Heart left ventricle (tissue), 16 donors: ENCODE measurements at regions not wholly inside any gene's neighbourhood (a gene's known extent, or its start where the extent isn't known, plus 50 kb on each side); places are given as distances from the start of the nearest gene placed in this dataset.

Experiments used
- ATAC-seq, 4 donors: fragments of 200-7000 bp; cut with Tn5 transposase; one replicate each; pipeline ENCODE4 v1.9.1; 2020 to 2022; ENCODE audit warnings: moderate library complexity in 4 of 4, mild to moderate bottlenecking in 3 of 4, moderate number of reproducible peaks in 1 of 4
- DNase-seq, 5 donors: peaks; one replicate each; pipeline ENCODE4 v3.0.0-alpha.2; 2020
- H3K27ac ChIP-seq, 12 donors: fragments of 200-600 bp; sonication (generic) in 4 of 12; one replicate each; pipeline versions ENCODE4 v1.5.0 to v1.8.0; 2016 to 2022; ENCODE audit warnings: mild to moderate bottlenecking in 2 of 12
- H3K27me3 ChIP-seq, 9 donors: fragments of 200-600 bp; sonication (generic) in 2 of 9; one replicate each; pipeline versions ENCODE4 v1.5.1 to v1.8.0; 2016 to 2022; ENCODE audit warnings: mild to moderate bottlenecking in 3 of 9
- H3K36me3 ChIP-seq, 9 donors: fragments of 200-600 bp; sonication (generic) in 2 of 9; one replicate each; pipeline versions ENCODE4 v1.5.0 to v1.8.0; 2018 to 2022; ENCODE audit warnings: mild to moderate bottlenecking in 2 of 9
- H3K4me1 ChIP-seq, 12 donors: fragments of 200-600 bp; sonication (generic) in 4 of 12; one replicate each; pipeline versions ENCODE4 v1.5.0 to v1.8.0; 2016 to 2022; ENCODE audit warnings: mild to moderate bottlenecking in 3 of 12
- H3K4me3 ChIP-seq, 12 donors: fragments of 200-600 bp; sonication (generic) in 4 of 12; one replicate each; pipeline versions ENCODE4 v1.5.0 to v1.8.0; 2017 to 2022; ENCODE audit warnings: mild to moderate bottlenecking in 9 of 12, moderate library complexity in 4 of 12
- H3K9me3 ChIP-seq, 12 donors: fragments of 200-600 bp; sonication (generic) in 4 of 12; one replicate each; pipeline versions ENCODE4 v1.5.0 to v1.8.0; 2016 to 2022; ENCODE audit warnings: mild to moderate bottlenecking in 1 of 12
- CTCF ChIP-seq, 12 donors: fragments of 200-600 bp; sonication (generic) in 4 of 12; IDR thresholded peaks; one replicate each; pipeline versions ENCODE4 v1.5.0 to v1.8.0; 2018 to 2022; ENCODE audit warnings: antibody characterized with exemption in 12 of 12, mild to moderate bottlenecking in 5 of 12
- POLR2A ChIP-seq, 2 donors: fragments of 450-650 bp; IDR thresholded peaks; one replicate each; pipeline ENCODE4 v1.6.1; 2017; ENCODE audit warnings: antibody characterized with exemption in 2 of 2, mild to moderate bottlenecking in 2 of 2, moderate library complexity in 2 of 2
- WGBS, 4 donors: extraction: QIAGEN DNeasy Blood & Tissue Kit in 2 of 4; methylation state at CpG; one replicate each; pipeline versions ENCODE4 v1.1.5 to v1.1.7; 2013 to 2018; 5-methylcytosine and 5-hydroxymethylcytosine counted together
- intact Hi-C, 10 donors: fragments of 100-400 bp; cut with DNase I; formaldehyde crosslinking; loops; one replicate each; pipeline versions ENCODE4 v1.11.1 to v1.14.2; 2022
- donor health status: ischemic (EF 13 %, LVEDD 7.1; RV severe dilation, severe dysfunction).
- donor health status: healthy with polysubstance abuse.
- donor health status: DM: no; HTN: yes; CAD: no.
- donor health status: DM: no; HTN: no; CAD: no.
- donor health status: ischemic (EF 25% LVEDD 6.9; RV normal size, moderate dysfunction).
- donor health status: ischemic (EF 25% LVEDD 5.7; RV mildly dilated, moderate dysfunction).
- donor health status: healthy.
- donor health status: DM: yes; HTN: yes; CAD: no.
- donor health status: ischemic (EF 35%, LVEDD 5.7; RV mildly dilated, moderate dysfunction).
- donor health status: nonischemic (EF 11% LVEDD 7.7; RV severe dilation, severe dysfunction).
- donor health status: DM: yes; HTN: yes; CAD: no.
- donor health status: PGD.
- donor health status: ischemic (EF 29% LVEDD 5.4; RV normal size, mild dysfunction).
- donor health status: nonischemic (EF 23%, LVEDD 6.1; RV moderate dilation, normal function).

DNA sequence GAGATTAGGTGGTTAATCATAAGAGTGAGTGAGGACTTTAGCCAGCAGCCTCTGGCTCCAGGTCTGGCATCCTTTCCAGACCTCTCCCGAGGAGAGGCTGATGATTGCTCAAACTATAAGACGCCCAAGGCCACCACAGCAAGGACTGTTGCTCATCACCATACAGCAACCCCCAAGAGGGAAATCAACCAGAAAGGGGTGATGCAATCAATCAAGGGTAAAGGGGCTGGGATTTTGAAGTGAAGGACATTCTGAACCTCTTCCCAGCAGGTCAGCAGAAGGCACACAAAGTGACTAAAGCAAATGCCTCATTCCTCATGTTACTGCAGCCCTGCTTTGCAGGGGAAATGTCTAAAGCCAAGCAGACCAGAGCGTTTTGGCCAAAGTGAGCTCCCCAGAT, 247.3 kb upstream of the IGF1R start:
- Histone ChIP-seq H3K4me3 (no peak overlapping the region), H3K36me3 (no peaks in the 10 kb centered on the region), H3K27ac (no peak overlapping the region), H3K27me3 (peaks cover 0 to 10% (median 0%) of the 10 kb centered on the region in 9 donors), H3K9me3 (no peaks in the 10 kb centered on the region), H3K4me1 (no peaks in the 10 kb centered on the region)
- ATAC-seq (peak in 2 of 4 donors; percentile 75 to 89), DNase-seq (peak in 2 of 5 donors; percentile 49 to 61)
- TF ChIP-seq CTCF (IDR thresholded peaks at IDR 0.05) (no peak), POLR2A (IDR thresholded peaks at IDR 0.05) (no peak)
- WGBS, 4 donors, result 37 to 64% (median 59%) methylated on average over 2 to 3 of the region's 3 CpGs
- intact Hi-C loops, result no loop called here

DNA sequence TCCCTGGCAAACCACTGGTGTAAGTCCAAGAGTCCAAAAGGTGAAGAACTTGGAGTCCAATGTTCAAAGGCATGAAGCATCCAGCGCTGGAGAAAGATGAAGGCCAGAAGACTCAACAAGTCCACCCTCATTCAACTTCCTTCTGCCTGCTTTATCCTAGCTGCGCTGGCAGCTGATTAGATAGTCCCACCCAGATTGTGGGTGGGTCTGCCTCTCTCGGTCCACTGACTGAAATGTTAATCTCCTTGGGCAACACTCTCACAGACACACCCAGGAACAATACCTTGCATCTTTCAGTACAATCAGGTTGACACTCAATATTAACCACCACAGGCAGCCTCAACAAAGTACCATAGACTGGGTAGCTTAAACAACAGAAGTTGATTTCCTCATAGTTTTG, 245.9 kb upstream of the IGF1R start:
- DNase-seq (no peak), ATAC-seq (no peak)
- no peaks in the 10 kb centered on the region for H3K4me1 ChIP-seq
- TF ChIP-seq POLR2A (IDR thresholded peaks at IDR 0.05) (no peak), CTCF (IDR thresholded peaks at IDR 0.05) (no peak)
- H3K36me3 ChIP-seq, result no peaks in the 10 kb centered on the region
- intact Hi-C loops, result no loop called here
- H3K4me3 ChIP-seq, result no peak overlapping the region
- no peaks in the 10 kb centered on the region for H3K9me3 ChIP-seq
- H3K27ac ChIP-seq, result no peak overlapping the region
- 54 to 63% (median 57%) methylated on average over 3 of the region's 3 CpGs for WGBS, 4 donors
- peaks cover 0 to 4% (median 0%) of the 10 kb centered on the region in 9 donors for H3K27me3 ChIP-seq

DNA sequence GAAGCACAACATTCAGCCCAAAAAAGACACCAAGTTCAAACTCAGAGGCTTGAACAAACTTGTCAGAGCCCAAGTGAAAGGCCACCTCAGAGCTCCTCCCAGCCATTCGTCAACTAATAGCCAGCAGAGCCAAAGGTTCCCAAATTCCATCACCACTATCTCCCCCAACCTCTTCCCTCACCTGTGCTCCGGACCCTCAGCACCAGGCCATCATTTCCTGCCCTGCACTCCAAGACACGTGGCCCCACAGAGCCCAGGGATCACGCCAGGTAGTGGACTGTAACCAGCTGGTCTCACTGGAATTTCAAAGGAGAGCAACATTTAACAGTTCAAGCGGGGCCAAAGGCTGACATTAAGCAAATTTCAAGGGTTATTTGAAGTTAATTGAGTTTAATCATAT, 245.2 kb upstream of the IGF1R start:
- no peak for ATAC-seq
- WGBS, 4 donors, result 71 to 80% (median 73%) methylated on average over 5 of the region's 5 CpGs
- Histone ChIP-seq H3K4me3 (no peak overlapping the region), H3K27ac (no peak overlapping the region), H3K4me1 (no peaks in the 10 kb centered on the region), H3K36me3 (no peaks in the 10 kb centered on the region), H3K27me3 (peaks cover 0 to 2% (median 0%) of the 10 kb centered on the region in 9 donors), H3K9me3 (no peaks in the 10 kb centered on the region)
- DNase-seq, result no peak
- TF ChIP-seq POLR2A (IDR thresholded peaks at IDR 0.05) (no peak), CTCF (IDR thresholded peaks at IDR 0.05) (no peak)
- intact Hi-C loops, result no loop called here

DNA sequence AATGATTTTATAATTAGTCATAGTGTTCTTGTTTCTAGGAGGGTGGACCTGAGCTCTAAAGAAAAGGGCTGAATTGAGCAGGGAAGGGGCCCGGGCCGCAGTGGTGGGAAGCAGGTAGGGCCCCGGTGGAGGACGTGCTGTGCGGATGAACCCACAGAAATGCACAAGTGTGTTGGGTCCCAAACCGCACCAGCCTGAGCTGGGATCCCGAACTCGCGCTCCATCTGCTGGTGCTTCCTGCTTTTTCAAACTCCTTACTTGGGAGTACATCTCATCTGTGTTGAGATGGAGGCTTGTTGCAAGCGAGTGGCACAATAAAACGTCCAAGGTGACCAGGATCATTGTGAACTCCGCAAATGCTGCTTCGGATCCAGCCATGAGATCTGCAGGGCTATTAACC, 244.8 kb upstream of the IGF1R start:
- no peak for TF ChIP-seq POLR2A (IDR thresholded peaks at IDR 0.05)
- TF ChIP-seq CTCF (IDR thresholded peaks at IDR 0.05), result no peak
- 83 to 93% (median 89%) methylated on average over 13 of the region's 13 CpGs for WGBS, 4 donors
- Histone ChIP-seq H3K4me3 (no peak overlapping the region), H3K27ac (no peak overlapping the region), H3K4me1 (no peaks in the 10 kb centered on the region), H3K9me3 (no peaks in the 10 kb centered on the region), H3K27me3 (peaks cover 0 to 3% (median 0%) of the 10 kb centered on the region in 9 donors), H3K36me3 (no peaks in the 10 kb centered on the region)
- no peak for ATAC-seq
- DNase-seq, result no peak
- intact Hi-C loops, result no loop called here
